BE2C (cell line): ENCODE measurements at regions not wholly inside any gene's neighbourhood (a gene's known extent, or its start where the extent isn't known, plus 50 kb on each side); places are given as distances from the start of the nearest gene placed in this dataset.
"Not testable (repeated sequence)": the region's sequence is repeated elsewhere in the genome, so short reads cannot be mapped to it uniquely, and the experiment has no call there.

Source experiments
- DNase-seq: peaks from one replicate; pipeline ENCODE4 v3.0.0-alpha.2; 2020
- H3K27me3 ChIP-seq: fragments of 250-450 bp; sonication (Bioruptor Pico); 2 replicates; pipeline ENCODE4 v1.5.1; 2020; ENCODE audit warnings: mild to moderate bottlenecking
- H3K36me3 ChIP-seq: fragments of 250-450 bp; sonication (Bioruptor Pico); 2 replicates; pipeline ENCODE4 v1.5.1; 2020; ENCODE audit warnings: mild to moderate bottlenecking
- H3K4me1 ChIP-seq: fragments of 250-450 bp; sonication (Bioruptor Pico); 2 replicates; pipeline ENCODE4 v1.5.1; 2020
- H3K4me3 ChIP-seq: 2 replicates; pipeline ENCODE4 v1.5.1; 2011; ENCODE audit warnings: low read depth, low read length
- H3K9me3 ChIP-seq: fragments of 250-450 bp; sonication (Bioruptor Pico); 2 replicates; pipeline ENCODE4 v1.5.1; 2020
- TF ChIP-seq, protein P1 (sequence below): IDR thresholded peaks from 2 replicates; pipeline ENCODE4 v1.5.1; 2012; ENCODE audit warnings: mild to moderate bottlenecking, low read depth, low read length

DNA sequence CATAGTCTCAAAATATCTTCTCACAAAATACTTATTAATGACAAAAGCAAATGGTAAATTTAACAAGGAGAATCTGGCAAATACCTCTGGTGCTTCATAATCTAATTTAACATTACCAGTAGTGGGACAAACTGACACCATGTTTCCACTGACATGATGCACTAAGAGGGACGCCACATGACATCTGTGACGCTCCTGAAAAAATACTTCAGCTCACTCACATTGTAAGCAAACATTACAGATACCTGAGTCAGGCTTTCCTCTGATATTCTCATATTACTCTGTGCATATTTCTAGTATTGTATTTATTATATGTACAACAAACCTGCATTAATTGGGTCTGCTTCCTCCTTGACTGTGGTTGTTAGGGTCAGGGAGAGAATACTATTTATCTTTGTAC lies 56.7 kb upstream of the OSMR start:
- Histone ChIP-seq H3K9me3 (no peaks in the 10 kb centered on the region), H3K36me3 (no peaks in the 10 kb centered on the region), H3K4me3 (no peak overlapping the region), H3K4me1 (no peaks in the 10 kb centered on the region), H3K27me3 (no peaks in the 10 kb centered on the region)
- DNase-seq = no peak
- TF ChIP-seq, protein P1, sequence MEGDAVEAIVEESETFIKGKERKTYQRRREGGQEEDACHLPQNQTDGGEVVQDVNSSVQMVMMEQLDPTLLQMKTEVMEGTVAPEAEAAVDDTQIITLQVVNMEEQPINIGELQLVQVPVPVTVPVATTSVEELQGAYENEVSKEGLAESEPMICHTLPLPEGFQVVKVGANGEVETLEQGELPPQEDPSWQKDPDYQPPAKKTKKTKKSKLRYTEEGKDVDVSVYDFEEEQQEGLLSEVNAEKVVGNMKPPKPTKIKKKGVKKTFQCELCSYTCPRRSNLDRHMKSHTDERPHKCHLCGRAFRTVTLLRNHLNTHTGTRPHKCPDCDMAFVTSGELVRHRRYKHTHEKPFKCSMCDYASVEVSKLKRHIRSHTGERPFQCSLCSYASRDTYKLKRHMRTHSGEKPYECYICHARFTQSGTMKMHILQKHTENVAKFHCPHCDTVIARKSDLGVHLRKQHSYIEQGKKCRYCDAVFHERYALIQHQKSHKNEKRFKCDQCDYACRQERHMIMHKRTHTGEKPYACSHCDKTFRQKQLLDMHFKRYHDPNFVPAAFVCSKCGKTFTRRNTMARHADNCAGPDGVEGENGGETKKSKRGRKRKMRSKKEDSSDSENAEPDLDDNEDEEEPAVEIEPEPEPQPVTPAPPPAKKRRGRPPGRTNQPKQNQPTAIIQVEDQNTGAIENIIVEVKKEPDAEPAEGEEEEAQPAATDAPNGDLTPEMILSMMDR = no peak

DNA sequence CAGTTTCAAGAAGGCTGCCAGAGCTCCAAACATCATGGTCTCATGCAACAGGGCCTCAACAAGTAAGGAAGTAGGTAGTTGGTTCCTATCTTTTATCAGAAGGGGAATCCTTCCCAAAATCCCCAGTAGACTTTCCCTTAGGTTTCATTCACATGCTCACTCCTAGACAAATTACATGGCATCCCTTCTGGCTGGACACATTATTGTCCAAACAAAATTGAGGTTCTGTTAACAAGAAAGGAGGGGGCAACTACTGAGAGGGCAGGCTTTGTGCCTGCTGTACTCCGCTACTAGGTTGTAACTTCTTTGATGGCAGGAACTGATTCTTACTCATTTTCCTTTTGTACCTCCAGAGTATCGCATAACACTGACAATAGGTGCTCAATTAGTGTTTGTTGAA lies 56.0 kb upstream of the OSMR start:
- Histone ChIP-seq H3K27me3 (no peaks in the 10 kb centered on the region), H3K36me3 (no peaks in the 10 kb centered on the region), H3K4me3 (no peak overlapping the region), H3K4me1 (no peaks in the 10 kb centered on the region), H3K9me3 (no peaks in the 10 kb centered on the region)
- TF ChIP-seq, protein P1 = no peak
- no peak for DNase-seq

DNA sequence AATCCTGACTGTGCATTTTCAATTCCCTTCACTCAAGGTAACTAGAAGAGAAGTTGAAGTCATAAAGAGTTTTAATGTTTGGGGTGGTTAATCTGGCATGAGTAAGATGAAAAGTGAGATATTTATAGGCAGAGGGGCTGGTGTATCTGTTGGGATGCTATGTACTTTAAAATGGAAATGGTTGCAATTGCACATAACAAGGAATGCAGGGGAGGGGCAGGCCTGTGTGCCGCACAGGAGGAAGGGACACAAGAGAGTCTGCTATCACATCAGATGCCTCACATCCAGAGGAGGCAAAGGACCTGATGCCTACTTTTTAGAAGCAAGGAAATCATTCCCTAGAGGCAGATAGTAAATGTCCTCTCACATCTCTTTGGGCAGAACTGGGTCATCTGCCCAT lies 55.5 kb upstream of the OSMR start:
- Histone ChIP-seq H3K9me3 (no peaks in the 10 kb centered on the region), H3K4me1 (no peaks in the 10 kb centered on the region), H3K4me3 (no peak overlapping the region), H3K27me3 (no peaks in the 10 kb centered on the region), H3K36me3 (no peaks in the 10 kb centered on the region)
- TF ChIP-seq, protein P1 = no peak
- DNase-seq = no peak

DNA sequence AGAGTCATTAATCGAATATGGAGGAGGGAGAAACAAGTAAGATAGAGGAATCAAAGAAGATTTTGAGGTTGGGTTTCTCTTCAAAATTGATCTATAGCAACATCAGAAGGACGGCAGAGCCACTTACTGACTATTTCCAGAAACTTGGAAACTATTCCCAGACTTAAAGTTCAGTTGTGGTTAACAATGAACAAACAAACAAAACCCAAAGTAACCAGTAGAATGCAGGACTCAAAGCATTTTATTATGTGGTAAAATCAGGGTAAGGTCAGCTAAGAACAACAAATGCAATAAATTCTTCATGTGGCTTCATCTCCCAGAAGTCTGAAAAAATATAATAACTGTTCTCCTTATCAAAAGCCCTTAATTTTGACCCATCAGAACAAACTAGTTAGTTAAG lies 54.9 kb upstream of the OSMR start:
- Histone ChIP-seq H3K4me1 (no peaks in the 10 kb centered on the region), H3K27me3 (no peaks in the 10 kb centered on the region), H3K4me3 (no peak overlapping the region), H3K9me3 (no peaks in the 10 kb centered on the region), H3K36me3 (no peaks in the 10 kb centered on the region)
- TF ChIP-seq, protein P1 = no peak
- DNase-seq = no peak

DNA sequence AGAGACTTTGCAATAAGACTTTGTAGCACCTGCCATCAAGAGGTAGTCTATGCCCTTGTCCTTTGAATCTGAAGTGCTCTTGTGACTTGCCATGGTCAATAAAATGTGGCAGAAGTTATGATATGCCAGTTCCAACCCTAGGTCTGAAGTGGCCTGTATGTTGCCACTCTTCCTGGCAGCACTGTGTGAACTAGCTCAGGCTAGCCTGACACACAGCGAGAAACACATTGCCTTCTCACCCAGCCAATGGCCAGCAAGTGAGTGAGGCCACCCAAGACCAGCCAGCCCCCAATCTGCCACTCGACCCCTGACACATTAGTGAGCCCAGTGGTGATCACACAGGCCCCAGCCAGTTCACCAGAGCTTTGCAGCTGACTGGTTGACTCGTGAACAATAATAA lies 52.7 kb upstream of the OSMR start:
- Histone ChIP-seq H3K4me1 (no peaks in the 10 kb centered on the region), H3K36me3 (no peaks in the 10 kb centered on the region), H3K27me3 (no peaks in the 10 kb centered on the region), H3K9me3 (no peaks in the 10 kb centered on the region), H3K4me3 (no peak overlapping the region)
- TF ChIP-seq, protein P1 = no peak
- DNase-seq = no peak

DNA sequence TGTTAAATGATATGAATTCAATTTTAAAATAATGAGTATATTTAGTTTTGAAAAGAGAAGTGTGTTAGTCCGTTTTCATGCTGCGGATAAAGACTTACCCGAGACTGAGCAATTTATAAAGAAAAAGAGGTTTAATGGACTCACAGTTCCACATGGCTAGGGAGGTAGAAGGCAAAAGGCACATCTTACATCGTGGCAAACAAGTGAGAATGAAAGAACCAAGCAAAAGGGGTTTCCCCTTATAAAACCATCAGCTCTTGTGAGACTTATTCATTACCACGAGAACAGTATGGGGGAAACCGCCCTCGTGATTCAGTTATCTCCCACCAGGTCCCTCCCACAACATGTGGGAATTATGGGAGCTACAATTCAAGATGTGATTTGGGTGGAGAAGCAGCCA lies 51.8 kb upstream of the OSMR start:
- not testable (repeated sequence) for H3K27me3 ChIP-seq, H3K36me3 ChIP-seq, H3K4me1 ChIP-seq, H3K4me3 ChIP-seq, DNase-seq, H3K9me3 ChIP-seq

DNA sequence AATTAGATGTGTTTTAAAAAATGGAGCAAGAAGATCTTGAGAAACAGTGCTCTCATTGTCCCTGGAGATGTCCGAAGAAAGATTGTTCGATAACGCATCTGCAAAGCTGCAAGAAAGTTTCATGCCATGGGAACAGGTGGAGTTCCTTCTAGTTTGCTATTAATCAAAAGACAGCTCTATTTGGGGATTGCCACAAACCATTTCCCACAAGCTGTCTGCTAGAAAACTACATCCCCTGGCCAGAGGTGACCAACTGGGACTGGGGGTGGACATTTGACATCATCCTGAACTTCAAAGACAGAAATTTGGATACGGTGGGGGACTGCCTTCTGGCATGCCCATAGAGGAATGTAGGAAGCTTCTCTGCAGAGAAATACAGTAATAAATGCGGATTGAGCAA lies 50.8 kb upstream of the OSMR start:
- no peak for DNase-seq
- no peaks in the 10 kb centered on the region for H3K36me3 ChIP-seq
- TF ChIP-seq, protein P1 = no peak
- H3K4me1 ChIP-seq = no peaks in the 10 kb centered on the region
- no peaks in the 10 kb centered on the region for H3K9me3 ChIP-seq
- H3K4me3 ChIP-seq = no peak overlapping the region
- H3K27me3 ChIP-seq = no peaks in the 10 kb centered on the region
